ENCODE measurements at regions not wholly inside any gene's neighbourhood (a gene's known extent, or its start where the extent isn't known, plus 50 kb on each side); places are given as distances from the start of the nearest gene placed in this dataset.

DNA sequence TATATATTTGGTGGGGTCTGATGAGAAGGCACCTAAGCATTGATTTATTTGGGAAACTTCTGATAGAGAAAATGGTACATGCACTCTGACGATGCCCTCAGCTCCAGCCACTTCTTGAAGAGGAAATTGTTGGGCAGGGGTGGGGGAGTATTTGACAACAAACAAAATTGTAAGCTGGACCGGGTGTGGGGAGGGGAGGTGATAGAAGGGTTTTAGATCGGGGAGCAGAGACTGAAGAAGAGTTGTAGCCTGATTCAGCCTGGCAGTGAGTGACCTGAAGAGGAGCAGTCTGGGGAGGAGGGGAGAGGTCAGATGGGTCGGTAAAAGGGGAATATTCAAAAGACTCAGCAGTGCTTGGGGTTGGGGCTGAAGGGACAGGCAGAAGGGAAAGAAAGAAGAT is 2284.7 kb downstream of the TP53TG3F start:
- CTCF ChIA-PET: no interaction called here
- no peaks in the 10 kb centered on the region for H3K4me1 ChIP-seq (ENCODE audit: control insufficient read depth, insufficient read depth, low read length)
- POLR2A ChIA-PET: no interaction called here
- no peak overlapping the region for H3K27ac ChIP-seq (ENCODE audit: extremely low read depth, low read depth, low read length)
- TF ChIP-seq ZNF629 (tag by site-specific recombination; IDR thresholded peaks at IDR 0.05) (no peak), GLI4 (tag by site-specific recombination; IDR thresholded peaks at IDR 0.05) (no peak), ZNF433 (tag by site-specific recombination; IDR thresholded peaks at IDR 0.05; ENCODE audit: low read depth) (no peak), HOXA7 (CRISPR knock-in tag; IDR thresholded peaks at IDR 0.05; ENCODE audit: borderline replicate concordance) (no peak), ZNF398 (tag by site-specific recombination; IDR thresholded peaks at IDR 0.05) (no peak), YY2 (tag by site-specific recombination; IDR thresholded peaks at IDR 0.05) (no peak), ZNF837 (tag by site-specific recombination; IDR thresholded peaks at IDR 0.05) (no peak), ZNF639 (tag by site-specific recombination; IDR thresholded peaks at IDR 0.05) (no peak), ZNF521 (tag by site-specific recombination; IDR thresholded peaks at IDR 0.05) (no peak), KLF10 (tag by site-specific recombination; IDR thresholded peaks at IDR 0.05) (no peak), ZNF121 (tag by site-specific recombination; IDR thresholded peaks at IDR 0.05) (no peak), ZNF426 (tag by site-specific recombination; IDR thresholded peaks at IDR 0.05) (no peak), SP7 (tag by site-specific recombination; IDR thresholded peaks at IDR 0.05) (no peak), ZNF19 (tag by site-specific recombination; IDR thresholded peaks at IDR 0.05; ENCODE audit: low read depth) (no peak), ZNF202 (tag by site-specific recombination; IDR thresholded peaks at IDR 0.05; ENCODE audit: borderline replicate concordance) (no peak), WT1 (tag by site-specific recombination; IDR thresholded peaks at IDR 0.05) (no peak), ZNF48 (tag by site-specific recombination; IDR thresholded peaks at IDR 0.05) (no peak), ZNF747 (tag by site-specific recombination; IDR thresholded peaks at IDR 0.05) (no peak)
- TF ChIP-seq, protein P1, sequence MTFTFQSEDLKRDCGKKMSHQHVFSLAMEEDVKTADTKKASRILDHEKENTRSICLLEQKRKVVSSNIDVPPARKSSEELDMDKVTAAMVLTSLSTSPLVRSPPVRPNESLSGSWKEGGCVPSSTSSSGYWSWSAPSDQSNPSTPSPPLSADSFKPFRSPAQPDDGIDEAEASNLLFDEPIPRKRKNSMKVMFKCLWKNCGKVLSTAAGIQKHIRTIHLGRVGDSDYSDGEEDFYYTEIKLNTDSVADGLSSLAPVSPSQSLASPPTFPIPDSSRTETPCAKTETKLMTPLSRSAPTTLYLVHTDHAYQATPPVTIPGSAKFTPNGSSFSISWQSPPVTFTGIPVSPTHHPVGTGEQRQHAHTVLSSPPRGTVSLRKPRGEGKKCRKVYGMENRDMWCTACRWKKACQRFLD (tag by site-specific recombination; IDR thresholded peaks at IDR 0.05): no peak
- TF ChIP-seq, protein P2, sequence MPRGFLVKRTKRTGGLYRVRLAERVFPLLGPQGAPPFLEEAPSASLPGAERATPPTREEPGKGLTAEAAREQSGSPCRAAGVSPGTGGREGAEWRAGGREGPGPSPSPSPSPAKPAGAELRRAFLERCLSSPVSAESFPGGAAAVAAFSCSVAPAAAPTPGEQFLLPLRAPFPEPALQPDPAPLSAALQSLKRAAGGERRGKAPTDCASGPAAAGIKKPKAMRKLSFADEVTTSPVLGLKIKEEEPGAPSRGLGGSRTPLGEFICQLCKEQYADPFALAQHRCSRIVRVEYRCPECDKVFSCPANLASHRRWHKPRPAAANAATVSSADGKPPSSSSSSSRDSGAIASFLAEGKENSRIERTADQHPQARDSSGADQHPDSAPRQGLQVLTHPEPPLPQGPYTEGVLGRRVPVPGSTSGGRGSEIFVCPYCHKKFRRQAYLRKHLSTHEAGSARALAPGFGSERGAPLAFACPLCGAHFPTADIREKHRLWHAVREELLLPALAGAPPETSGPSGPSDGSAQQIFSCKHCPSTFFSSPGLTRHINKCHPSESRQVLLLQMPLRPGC (tag by site-specific recombination; IDR thresholded peaks at IDR 0.05): no peak
- H3K9me3 ChIP-seq (ENCODE audit: control insufficient read depth, insufficient read depth, low read depth, low read length): no peaks in the 10 kb centered on the region
- H3K4me3 ChIP-seq (ENCODE audit: low read depth, low read length): no peak overlapping the region
- H3K36me3 ChIP-seq (ENCODE audit: control insufficient read depth in 2 of 2, insufficient read depth in 1 of 2, low read length in 2 of 2): no peaks in the 10 kb centered on the region

DNA sequence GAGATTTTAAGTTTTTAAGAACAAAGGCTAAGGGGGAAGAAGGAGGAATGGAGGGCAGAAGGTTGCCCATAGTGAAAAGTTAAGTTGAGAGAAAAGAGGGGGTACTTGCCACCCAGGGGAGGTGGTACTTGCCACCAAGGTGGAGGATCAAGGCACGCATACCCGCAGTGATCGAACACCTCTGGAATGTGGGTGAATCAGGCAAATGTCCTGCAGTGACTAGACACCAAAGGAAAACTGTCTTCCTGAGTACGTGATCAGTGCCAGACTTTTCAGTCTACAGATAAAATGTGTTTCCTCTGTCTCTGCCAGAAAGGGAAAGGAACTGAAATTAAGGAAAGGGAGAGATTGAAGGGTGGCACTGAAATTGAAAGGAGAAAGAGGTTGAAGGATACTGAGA is 2285.3 kb downstream of the TP53TG3F start:
- ChIA-PET POLR2A (no interaction called here), CTCF (no interaction called here)
- no peak overlapping the region for H3K4me3 ChIP-seq (ENCODE audit: low read depth, low read length)
- no peaks in the 10 kb centered on the region for H3K36me3 ChIP-seq (ENCODE audit: control insufficient read depth in 2 of 2, insufficient read depth in 1 of 2, low read length in 2 of 2)
- H3K9me3 ChIP-seq (ENCODE audit: control insufficient read depth, insufficient read depth, low read depth, low read length): no peaks in the 10 kb centered on the region
- H3K4me1 ChIP-seq (ENCODE audit: control insufficient read depth, insufficient read depth, low read length): no peaks in the 10 kb centered on the region
- no peak overlapping the region for H3K27ac ChIP-seq (ENCODE audit: extremely low read depth, low read depth, low read length)
- TF ChIP-seq ZNF645 (tag by site-specific recombination; IDR thresholded peaks at IDR 0.05) (no peak), ZNF2 (tag by site-specific recombination; IDR thresholded peaks at IDR 0.05) (no peak), ZEB2 (tag by site-specific recombination; IDR thresholded peaks at IDR 0.05) (no peak), ZNF560 (tag by site-specific recombination; IDR thresholded peaks at IDR 0.05; ENCODE audit: borderline replicate concordance) (no peak), ZFHX2 (tag by site-specific recombination; conservative IDR thresholded peaks at IDR 0.05) (no peak), PRDM6 (tag by site-specific recombination; IDR thresholded peaks at IDR 0.05) (no peak), ZNF76 (tag by site-specific recombination; IDR thresholded peaks at IDR 0.05; ENCODE audit: borderline replicate concordance, low read depth) (no peak), ZNF24 (tag by site-specific recombination; IDR thresholded peaks at IDR 0.05) (no peak), ZNF785 (tag by site-specific recombination; IDR thresholded peaks at IDR 0.05) (no peak), ZNF423 (tag by site-specific recombination; IDR thresholded peaks at IDR 0.05) (no peak), ZNF48 (tag by site-specific recombination; IDR thresholded peaks at IDR 0.05) (no peak)
